WTC11 (cell line): ENCODE measurements at regions not wholly inside any gene's neighbourhood (a gene's known extent, or its start where the extent isn't known, plus 50 kb on each side); places are given as distances from the start of the nearest gene placed in this dataset.
"Not testable (repeated sequence)": the region's sequence is repeated elsewhere in the genome, so short reads cannot be mapped to it uniquely, and the experiment has no call there.

Source experiments
- ATAC-seq: fragments of 200-7000 bp; cut with Tn5 transposase; 2 replicates; pipeline ENCODE4 v1.10.0; 2021; ENCODE audit warnings: mild to moderate bottlenecking, moderate library complexity
- CTCF ChIA-PET: fragments of 300-600 bp; sonication (Branson Sonifier 250); formaldehyde crosslinking; loops from one replicate; lab custom pipeline; 2021; ENCODE audit warnings: antibody characterized with exemption; lab: Charles Lee
- POLR2A ChIA-PET: fragments of 350-600 bp; sonication (Branson Sonifier 250); formaldehyde crosslinking; loops from one replicate; lab custom pipeline; 2021; ENCODE audit warnings: antibody characterized with exemption; lab: Charles Lee
- DNase-seq: peaks from one replicate; pipeline ENCODE4 v3.0.0; 2021; ENCODE audit warnings: low spot score
- H3K27ac Mint-ChIP-seq: 2 replicates; pipeline ENCODE4 v1.8.0; 2021; ENCODE audit warnings: mixed read lengths
- H3K27me3 Mint-ChIP-seq: 2 replicates; pipeline ENCODE4 v1.8.0; 2021; ENCODE audit warnings: low read depth, mild to moderate bottlenecking, moderate library complexity, mixed read lengths
- H3K36me3 Mint-ChIP-seq: 2 replicates; pipeline ENCODE4 v1.8.0; 2021; ENCODE audit warnings: mixed read lengths
- H3K4me1 Mint-ChIP-seq: 2 replicates; pipeline ENCODE4 v1.8.0; 2022; ENCODE audit warnings: mixed read lengths
- H3K4me3 Mint-ChIP-seq: 2 replicates; pipeline ENCODE4 v1.8.0; 2021; ENCODE audit warnings: mild to moderate bottlenecking, moderate library complexity, mixed read lengths
- H3K9me3 Mint-ChIP-seq: 2 replicates; pipeline ENCODE4 v1.8.0; 2021; ENCODE audit warnings: mixed read lengths
- ATF6 ChIP-seq: sonication (generic); formaldehyde crosslinking; IDR thresholded peaks from 2 replicates; pipeline ENCODE4 v1.8.1; 2023; ENCODE audit warnings: mild to moderate bottlenecking, missing genetic modification reagents
- FOXP1 ChIP-seq: sonication (generic); formaldehyde crosslinking; IDR thresholded peaks from 2 replicates; pipeline ENCODE4 v1.8.0; 2022; ENCODE audit warnings: missing genetic modification reagents, mild to moderate bottlenecking, moderate library complexity, borderline replicate concordance
- HMGXB4 ChIP-seq: sonication (generic); formaldehyde crosslinking; IDR thresholded peaks from 2 replicates; pipeline ENCODE4 v1.8.1; 2023; ENCODE audit warnings: mild to moderate bottlenecking, moderate library complexity, missing genetic modification reagents
- OVOL2 ChIP-seq: fragments of 250-450 bp; sonication (Bioruptor Pico); IDR thresholded peaks from 2 replicates; pipeline ENCODE4 v1.9.0; 2021; ENCODE audit warnings: mild to moderate bottlenecking, borderline replicate concordance
- PREB ChIP-seq: sonication (generic); formaldehyde crosslinking; IDR thresholded peaks from 2 replicates; pipeline ENCODE4 v1.8.1; 2022; ENCODE audit warnings: mild to moderate bottlenecking, missing genetic modification reagents, moderate library complexity, borderline replicate concordance
- RORB ChIP-seq: fragments of 250-450 bp; sonication (Bioruptor Pico); IDR thresholded peaks from 2 replicates; pipeline ENCODE4 v1.9.0; 2021; ENCODE audit warnings: mild to moderate bottlenecking
- TCF7 ChIP-seq: sonication (generic); formaldehyde crosslinking; IDR thresholded peaks from 2 replicates; pipeline ENCODE4 v1.8.0; 2022; ENCODE audit warnings: mild to moderate bottlenecking, low read depth, missing genetic modification reagents, moderate library complexity
- TEAD1 ChIP-seq: sonication (generic); formaldehyde crosslinking; IDR thresholded peaks from 2 replicates; pipeline ENCODE4 v1.8.0; 2022; ENCODE audit warnings: mild to moderate bottlenecking, missing genetic modification reagents
- TP53 ChIP-seq: sonication (generic); formaldehyde crosslinking; IDR thresholded peaks from 2 replicates; pipeline ENCODE4 v1.8.1; 2023; ENCODE audit warnings: mild to moderate bottlenecking, missing genetic modification reagents
- TF ChIP-seq, protein P1 (sequence below): sonication (generic); formaldehyde crosslinking; IDR thresholded peaks from 2 replicates; pipeline ENCODE4 v1.8.0; 2022; ENCODE audit warnings: mild to moderate bottlenecking, missing genetic modification reagents
- TF ChIP-seq, protein P2 (sequence below): sonication (generic); formaldehyde crosslinking; IDR thresholded peaks from 2 replicates; pipeline ENCODE4 v1.8.0; 2023; ENCODE audit warnings: missing genetic modification reagents, mild to moderate bottlenecking, borderline replicate concordance

GRCh38 chr3:75913800-75914350, 128.5 kb upstream of the ZNF717 start:
- H3K4me3 Mint-ChIP-seq, result no peak overlapping the region
- POLR2A ChIA-PET, result no interaction called here
- DNase-seq (no peak), ATAC-seq (no peak)
- CTCF ChIA-PET, result no interaction called here
- H3K9me3 Mint-ChIP-seq, result peaks cover 20% of the 10 kb centered on the region
- no peaks in the 10 kb centered on the region for H3K27me3 Mint-ChIP-seq
- H3K36me3 Mint-ChIP-seq, result no peaks in the 10 kb centered on the region
- H3K27ac Mint-ChIP-seq, result no peak overlapping the region
- H3K4me1 Mint-ChIP-seq, result peaks cover 14% of the 10 kb centered on the region
- TF ChIP-seq OVOL2 (CRISPR knock-in tag) (no peak), ATF6 (no peak), RORB (CRISPR knock-in tag) (no peak), TCF7 (CRISPR knock-in tag) (no peak), TP53 (CRISPR knock-in tag) (no peak)
- TF ChIP-seq, protein P1, sequence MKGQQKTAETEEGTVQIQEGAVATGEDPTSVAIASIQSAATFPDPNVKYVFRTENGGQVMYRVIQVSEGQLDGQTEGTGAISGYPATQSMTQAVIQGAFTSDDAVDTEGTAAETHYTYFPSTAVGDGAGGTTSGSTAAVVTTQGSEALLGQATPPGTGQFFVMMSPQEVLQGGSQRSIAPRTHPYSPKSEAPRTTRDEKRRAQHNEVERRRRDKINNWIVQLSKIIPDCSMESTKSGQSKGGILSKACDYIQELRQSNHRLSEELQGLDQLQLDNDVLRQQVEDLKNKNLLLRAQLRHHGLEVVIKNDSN (CRISPR knock-in tag), result no peak
- TF ChIP-seq, protein P2, sequence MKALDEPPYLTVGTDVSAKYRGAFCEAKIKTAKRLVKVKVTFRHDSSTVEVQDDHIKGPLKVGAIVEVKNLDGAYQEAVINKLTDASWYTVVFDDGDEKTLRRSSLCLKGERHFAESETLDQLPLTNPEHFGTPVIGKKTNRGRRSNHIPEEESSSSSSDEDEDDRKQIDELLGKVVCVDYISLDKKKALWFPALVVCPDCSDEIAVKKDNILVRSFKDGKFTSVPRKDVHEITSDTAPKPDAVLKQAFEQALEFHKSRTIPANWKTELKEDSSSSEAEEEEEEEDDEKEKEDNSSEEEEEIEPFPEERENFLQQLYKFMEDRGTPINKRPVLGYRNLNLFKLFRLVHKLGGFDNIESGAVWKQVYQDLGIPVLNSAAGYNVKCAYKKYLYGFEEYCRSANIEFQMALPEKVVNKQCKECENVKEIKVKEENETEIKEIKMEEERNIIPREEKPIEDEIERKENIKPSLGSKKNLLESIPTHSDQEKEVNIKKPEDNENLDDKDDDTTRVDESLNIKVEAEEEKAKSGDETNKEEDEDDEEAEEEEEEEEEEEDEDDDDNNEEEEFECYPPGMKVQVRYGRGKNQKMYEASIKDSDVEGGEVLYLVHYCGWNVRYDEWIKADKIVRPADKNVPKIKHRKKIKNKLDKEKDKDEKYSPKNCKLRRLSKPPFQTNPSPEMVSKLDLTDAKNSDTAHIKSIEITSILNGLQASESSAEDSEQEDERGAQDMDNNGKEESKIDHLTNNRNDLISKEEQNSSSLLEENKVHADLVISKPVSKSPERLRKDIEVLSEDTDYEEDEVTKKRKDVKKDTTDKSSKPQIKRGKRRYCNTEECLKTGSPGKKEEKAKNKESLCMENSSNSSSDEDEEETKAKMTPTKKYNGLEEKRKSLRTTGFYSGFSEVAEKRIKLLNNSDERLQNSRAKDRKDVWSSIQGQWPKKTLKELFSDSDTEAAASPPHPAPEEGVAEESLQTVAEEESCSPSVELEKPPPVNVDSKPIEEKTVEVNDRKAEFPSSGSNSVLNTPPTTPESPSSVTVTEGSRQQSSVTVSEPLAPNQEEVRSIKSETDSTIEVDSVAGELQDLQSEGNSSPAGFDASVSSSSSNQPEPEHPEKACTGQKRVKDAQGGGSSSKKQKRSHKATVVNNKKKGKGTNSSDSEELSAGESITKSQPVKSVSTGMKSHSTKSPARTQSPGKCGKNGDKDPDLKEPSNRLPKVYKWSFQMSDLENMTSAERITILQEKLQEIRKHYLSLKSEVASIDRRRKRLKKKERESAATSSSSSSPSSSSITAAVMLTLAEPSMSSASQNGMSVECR (CRISPR knock-in tag), result no peak
- TF ChIP-seq, all 79 proteins: peak for 0

GRCh38 chr3:75914741-75915140, 129.4 kb upstream of the ZNF717 start:
- ATAC-seq, CTCF ChIA-PET, H3K27ac Mint-ChIP-seq, DNase-seq, POLR2A ChIA-PET, H3K27me3 Mint-ChIP-seq, H3K4me3 Mint-ChIP-seq, H3K36me3 Mint-ChIP-seq: not testable (repeated sequence)
- Mint-ChIP-seq H3K4me1 (peaks cover 15% of the 10 kb centered on the region), H3K9me3 (peaks cover 25% of the 10 kb centered on the region)

DNA sequence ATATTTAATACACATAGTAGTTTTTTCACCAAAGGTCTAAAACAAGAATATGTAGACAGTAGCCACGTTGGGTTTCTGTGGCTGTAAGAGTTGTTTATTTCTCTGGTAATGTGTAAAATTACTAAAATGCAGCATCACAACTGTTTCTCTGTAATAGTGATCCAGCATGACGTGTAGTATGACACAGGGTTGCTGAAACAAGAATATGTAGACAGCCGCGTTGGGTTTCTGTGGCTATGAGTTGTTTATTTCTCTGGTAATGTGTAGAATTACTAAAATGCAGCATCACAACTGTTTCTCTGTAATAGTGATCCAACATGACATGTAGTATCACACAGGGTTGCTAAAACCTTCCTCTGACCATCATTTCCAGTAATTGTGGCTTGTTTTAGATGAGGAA, 153.6 kb upstream of the ZNF717 start:
- TF ChIP-seq PREB (CRISPR knock-in tag), result no peak
- TF ChIP-seq TEAD1, result no peak
- ChIA-PET POLR2A (no interaction called here), CTCF (no interaction called here)
- Mint-ChIP-seq H3K27ac (no peak overlapping the region), H3K4me1 (peaks cover 5% of the 10 kb centered on the region), H3K4me3 (no peak overlapping the region), H3K27me3 (no peaks in the 10 kb centered on the region), H3K9me3 (no peaks in the 10 kb centered on the region), H3K36me3 (no peaks in the 10 kb centered on the region)
- DNase-seq (no peak), ATAC-seq (no peak)

DNA sequence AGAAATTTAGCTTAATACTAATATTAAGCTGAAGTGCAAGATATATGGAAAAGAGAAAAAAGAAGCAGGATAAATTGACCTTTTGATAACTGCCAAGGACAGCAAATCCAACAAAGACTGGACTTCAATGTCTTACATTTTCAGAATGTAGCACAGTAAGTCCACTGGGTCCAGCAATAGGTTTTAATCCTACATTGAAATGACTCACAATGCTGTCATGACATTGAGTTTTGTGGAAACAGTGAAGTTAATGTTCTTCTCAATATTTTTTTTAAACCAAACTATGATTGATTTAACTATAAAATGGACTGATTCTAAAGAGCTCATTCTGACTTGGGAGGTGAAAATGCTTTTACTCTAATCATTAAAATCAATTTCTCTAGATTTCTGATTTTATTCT, 166.6 kb upstream of the ZNF717 start:
- Mint-ChIP-seq H3K4me1 (no peaks in the 10 kb centered on the region), H3K9me3 (peaks cover 5% of the 10 kb centered on the region), H3K27ac (no peak overlapping the region)
- CTCF ChIA-PET, result no interaction called here
- no peak for DNase-seq
- no peak for TF ChIP-seq TCF7 (CRISPR knock-in tag)
- no peak for TF ChIP-seq FOXP1 (CRISPR knock-in tag)
- TF ChIP-seq HMGXB4 (CRISPR knock-in tag), result no peak
- TF ChIP-seq, all 79 proteins: peak for 0
- H3K36me3 Mint-ChIP-seq, result peaks cover 5% of the 10 kb centered on the region; the same call in 1 of the 2 replicates
- no peaks in the 10 kb centered on the region for H3K27me3 Mint-ChIP-seq
- no peak for ATAC-seq
- POLR2A ChIA-PET, result no interaction called here
- no peak overlapping the region for H3K4me3 Mint-ChIP-seq

DNA sequence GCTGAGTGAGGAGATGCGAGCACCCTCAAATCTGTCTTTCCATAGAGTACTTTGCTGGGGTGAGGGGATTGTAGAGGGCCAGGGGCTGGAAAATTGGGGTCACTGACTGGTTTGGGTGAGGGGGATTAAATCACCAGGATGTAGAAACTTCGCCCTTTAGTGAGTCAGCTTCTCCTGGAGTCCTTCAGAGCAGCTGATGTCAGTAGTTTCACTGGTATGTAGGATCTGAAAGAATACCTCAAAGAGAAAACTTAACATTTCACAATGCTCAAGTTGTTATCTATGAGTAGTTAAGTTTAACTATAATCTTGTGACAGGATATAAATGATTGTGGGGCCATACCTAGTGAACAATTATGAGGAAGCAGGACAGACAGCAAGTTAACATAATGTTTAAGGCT, 174.7 kb upstream of the ZNF717 start:
- H3K27me3 Mint-ChIP-seq, H3K4me3 Mint-ChIP-seq, H3K27ac Mint-ChIP-seq, CTCF ChIA-PET, H3K4me1 Mint-ChIP-seq, DNase-seq, POLR2A ChIA-PET, ATAC-seq: not testable (repeated sequence)
- H3K9me3 Mint-ChIP-seq, result peaks cover 21% of the 10 kb centered on the region
- peaks cover 15% of the 10 kb centered on the region for H3K36me3 Mint-ChIP-seq
